Effector CD8-positive, alpha-beta T cell (primary cell): ENCODE measurements at regions not wholly inside any gene's neighbourhood (a gene's known extent, or its start where the extent isn't known, plus 50 kb on each side); places are given as distances from the start of the nearest gene placed in this dataset.
"Not testable (repeated sequence)": the region's sequence is repeated elsewhere in the genome, so short reads cannot be mapped to it uniquely, and the experiment has no call there.

Experiments used
- DNase-seq: peaks from one replicate; lab custom pipeline; 2025; lab: John Stamatoyannopoulos, UW

GRCh38 chr4:4032801-4033605, 193.7 kb downstream of the OTOP1 start:
- not testable (repeated sequence) for DNase-seq

GRCh38 chr4:4037399-4038138, 189.2 kb downstream of the OTOP1 start:
- DNase-seq: not testable (repeated sequence)

- not testable (repeated sequence) for DNase-seq
Observed at GRCh38 chr4:4045823-4046222, 180.9 kb downstream of the OTOP1 start.

GRCh38 chr4:4046686-4047085, 180.0 kb downstream of the OTOP1 start:
- DNase-seq: not testable (repeated sequence)

GRCh38 chr4:4047202-4047601, 179.5 kb downstream of the OTOP1 start:
- not testable (repeated sequence) for DNase-seq

GRCh38 chr4:4048227-4048626, 178.5 kb downstream of the OTOP1 start:
- DNase-seq: not testable (repeated sequence)

GRCh38 chr4:4050781-4051180, 175.9 kb downstream of the OTOP1 start:
- DNase-seq: not testable (repeated sequence)

- not testable (repeated sequence) for DNase-seq
Observed at GRCh38 chr4:4052933-4053332, 173.8 kb downstream of the OTOP1 start.

GRCh38 chr4:4057226-4057625, 169.5 kb downstream of the OTOP1 start:
- DNase-seq: not testable (repeated sequence)

- DNase-seq: not testable (repeated sequence)
Observed at GRCh38 chr4:4084171-4084570, 142.6 kb downstream of the OTOP1 start.

- not testable (repeated sequence) for DNase-seq
Observed at GRCh38 chr4:4089716-4090419, 136.9 kb downstream of the OTOP1 start.

- DNase-seq: not testable (repeated sequence)
Observed at GRCh38 chr4:4090720-4091119, 136.0 kb downstream of the OTOP1 start.

- not testable (repeated sequence) for DNase-seq
Observed at GRCh38 chr4:4092159-4092558, 134.6 kb downstream of the OTOP1 start.

- DNase-seq: not testable (repeated sequence)
Observed at GRCh38 chr4:4099610-4100009, 127.1 kb downstream of the OTOP1 start.

- DNase-seq: not testable (repeated sequence)
Observed at GRCh38 chr4:4106923-4107322, 119.8 kb downstream of the OTOP1 start.

GRCh38 chr4:4107411-4108107, 119.2 kb downstream of the OTOP1 start:
- peak; percentile 45 for DNase-seq

- not testable (repeated sequence) for DNase-seq
Observed at GRCh38 chr4:4115381-4115780, 111.3 kb downstream of the OTOP1 start.

GRCh38 chr4:4116901-4117300, 109.8 kb downstream of the OTOP1 start:
- not testable (repeated sequence) for DNase-seq

- not testable (repeated sequence) for DNase-seq
Observed at GRCh38 chr4:4134368-4134767, 92.4 kb downstream of the OTOP1 start.

GRCh38 chr4:4136621-4137020, 90.1 kb downstream of the OTOP1 start:
- not testable (repeated sequence) for DNase-seq
